ENCODE measurements at regions not wholly inside any gene's neighbourhood (a gene's known extent, or its start where the extent isn't known, plus 50 kb on each side); places are given as distances from the start of the nearest gene placed in this dataset.

DNA sequence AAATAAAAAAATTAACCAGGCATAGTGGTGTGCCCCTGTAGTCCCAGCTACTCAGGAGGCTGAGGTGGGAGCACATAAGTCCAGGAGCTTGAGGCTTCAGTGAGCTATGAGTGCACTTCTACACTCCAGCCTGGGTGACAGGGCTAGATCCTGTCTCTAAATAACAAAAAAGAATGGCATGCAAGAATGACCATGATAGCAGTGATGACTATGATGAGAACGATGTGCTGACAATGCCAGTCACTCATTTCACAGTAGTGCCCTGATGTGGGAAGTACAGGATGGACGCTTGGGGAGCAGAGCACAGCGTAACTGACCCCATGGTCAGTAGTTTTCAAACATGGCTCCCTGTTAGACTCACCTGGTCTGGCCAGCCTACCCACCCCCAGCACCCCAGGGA, 139.1 kb downstream of the VAPA start:
- Histone ChIP-seq H3K4ac (ENCODE audit: low read depth, low read length) (no peak overlapping the region), H3K27me3 (ENCODE audit: insufficient read depth, low read length) (no peaks in the 10 kb centered on the region), H2BK120ac (ENCODE audit: low read depth, low read length, poor library complexity, severe bottlenecking) (no peak overlapping the region), H3T11ph (ENCODE audit: low read length) (no peak overlapping the region), H2BK5ac (ENCODE audit: insufficient read length, low read length) (no peak overlapping the region), H3K56ac (ENCODE audit: insufficient read length, low read depth, low read length) (no peak overlapping the region), H3K79me2 (ENCODE audit: insufficient read depth, low read length) (no peaks in the 10 kb centered on the region), H3K4me1 (ENCODE audit: insufficient read depth, low read length) (no peaks in the 10 kb centered on the region), H4K8ac (replicated peaks; ENCODE audit: insufficient read length, low read depth, low read length) (no peak overlapping the region), H2BK12ac (ENCODE audit: insufficient read length, low read depth, low read length) (no peak overlapping the region), H2BK20ac (ENCODE audit: low read depth, low read length, poor library complexity, severe bottlenecking) (no peak overlapping the region), H3K27ac (ENCODE audit: insufficient read length, low read depth, low read length) (no peak overlapping the region), H3K18ac (ENCODE audit: insufficient read length, low read depth, low read length) (no peak overlapping the region), H3K14ac (ENCODE audit: insufficient read depth, low read length) (no peak overlapping the region), H2BK15ac (ENCODE audit: low read depth, low read length) (no peak overlapping the region), H4K91ac (ENCODE audit: insufficient read length, low read depth, low read length) (no peak overlapping the region), H3K79me1 (ENCODE audit: insufficient read depth, low read depth, low read length, poor library complexity, severe bottlenecking) (no peaks in the 10 kb centered on the region), H2AK5ac (ENCODE audit: insufficient read length, low read length) (no peak overlapping the region), H3K9me3 (ENCODE audit: control insufficient read depth, low read depth, low read length) (no peaks in the 10 kb centered on the region), H2AFZ (ENCODE audit: low read length) (no peak overlapping the region), H3K23ac (ENCODE audit: insufficient read length, low read depth, low read length) (no peak overlapping the region), H4K5ac (ENCODE audit: insufficient read length, low read depth, low read length) (no peak overlapping the region), H3K4me2 (ENCODE audit: insufficient read depth, insufficient read length, low read length) (no peak overlapping the region), H3K23me2 (ENCODE audit: insufficient read length, low read depth, low read length, poor library complexity, severe bottlenecking) (no peaks in the 10 kb centered on the region), H4K20me1 (ENCODE audit: control insufficient read depth, insufficient read depth, insufficient read length) (no peaks in the 10 kb centered on the region), H3K9ac (ENCODE audit: extremely low read depth, insufficient read length, low read length) (no peak overlapping the region)
- no peaks in the 10 kb centered on the region for H3K9me3 Mint-ChIP-seq
- DNase-seq, result no peak
- TF ChIP-seq CTCF (conservative IDR thresholded peaks at IDR 0.05), result no peak
- no CpG with 5 or more reads among the region's 3 CpGs for WGBS (ENCODE audit: extremely low coverage, insufficient read length, low lambda C conversion rate)
- no peaks in the 10 kb centered on the region for H3K36me3 Mint-ChIP-seq (ENCODE audit: insufficient read depth in 1 of 3, low read depth in 3 of 3)
- H3K27me3 Mint-ChIP-seq (ENCODE audit: low read depth), result no peaks in the 10 kb centered on the region; the same call in 1 of the 2 replicates
- no peak overlapping the region for H3K27ac Mint-ChIP-seq
- no peak overlapping the region for H3K4me3 Mint-ChIP-seq
- H3K4me1 Mint-ChIP-seq, result peaks cover 16 to 19% of the 10 kb centered on the region in 2 experiments

All from H9 (cell line).